Non-pigmented ciliary epithelial cell (primary cell): ENCODE measurements at regions not wholly inside any gene's neighbourhood (a gene's known extent, or its start where the extent isn't known, plus 50 kb on each side); places are given as distances from the start of the nearest gene placed in this dataset.

Experiments
- DNase-seq: peaks from one replicate; pipeline ENCODE4 v3.0.0-alpha.2; 2010; ENCODE audit warnings: low read depth

DNA sequence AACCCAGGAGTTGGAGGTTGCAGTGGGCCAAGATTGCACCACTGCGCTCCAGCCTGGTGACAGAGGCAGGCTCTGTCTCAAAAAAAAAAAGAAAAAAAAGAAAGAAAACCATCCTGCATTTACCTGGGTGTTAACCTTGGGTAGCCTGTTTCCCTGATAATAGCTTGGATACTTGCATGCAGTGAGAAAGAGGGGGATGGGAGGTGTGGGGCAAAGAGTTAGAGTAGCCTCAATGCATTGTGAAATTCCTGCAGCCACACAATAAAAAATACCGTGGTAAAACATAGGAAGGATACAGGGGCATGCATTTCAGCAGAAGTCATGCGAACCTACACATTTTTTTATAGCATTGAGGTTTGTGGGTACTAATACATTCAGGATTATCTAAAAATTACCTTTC, 76.6 kb upstream of the ZNF516 start:
- no peak for DNase-seq

DNA sequence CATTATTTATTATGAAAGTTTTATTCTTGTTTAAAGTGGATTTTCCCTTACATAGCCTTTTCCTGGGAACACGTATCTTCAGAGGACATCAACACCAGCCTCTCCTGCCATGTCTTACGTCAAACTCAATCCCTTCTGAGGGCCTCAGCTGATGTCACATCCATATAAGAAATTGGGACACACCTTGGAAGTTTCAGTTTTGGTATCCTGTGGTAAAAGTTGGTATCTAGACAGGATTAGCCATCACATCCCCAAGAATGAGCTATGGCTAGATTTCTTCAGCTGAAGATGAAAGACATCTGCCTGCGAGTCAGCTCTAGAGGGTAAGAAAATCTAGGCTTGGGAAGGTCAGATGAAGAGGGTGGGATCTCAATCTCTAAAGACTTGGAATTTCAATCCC, 75.8 kb upstream of the ZNF516 start:
- no peak for DNase-seq

DNA sequence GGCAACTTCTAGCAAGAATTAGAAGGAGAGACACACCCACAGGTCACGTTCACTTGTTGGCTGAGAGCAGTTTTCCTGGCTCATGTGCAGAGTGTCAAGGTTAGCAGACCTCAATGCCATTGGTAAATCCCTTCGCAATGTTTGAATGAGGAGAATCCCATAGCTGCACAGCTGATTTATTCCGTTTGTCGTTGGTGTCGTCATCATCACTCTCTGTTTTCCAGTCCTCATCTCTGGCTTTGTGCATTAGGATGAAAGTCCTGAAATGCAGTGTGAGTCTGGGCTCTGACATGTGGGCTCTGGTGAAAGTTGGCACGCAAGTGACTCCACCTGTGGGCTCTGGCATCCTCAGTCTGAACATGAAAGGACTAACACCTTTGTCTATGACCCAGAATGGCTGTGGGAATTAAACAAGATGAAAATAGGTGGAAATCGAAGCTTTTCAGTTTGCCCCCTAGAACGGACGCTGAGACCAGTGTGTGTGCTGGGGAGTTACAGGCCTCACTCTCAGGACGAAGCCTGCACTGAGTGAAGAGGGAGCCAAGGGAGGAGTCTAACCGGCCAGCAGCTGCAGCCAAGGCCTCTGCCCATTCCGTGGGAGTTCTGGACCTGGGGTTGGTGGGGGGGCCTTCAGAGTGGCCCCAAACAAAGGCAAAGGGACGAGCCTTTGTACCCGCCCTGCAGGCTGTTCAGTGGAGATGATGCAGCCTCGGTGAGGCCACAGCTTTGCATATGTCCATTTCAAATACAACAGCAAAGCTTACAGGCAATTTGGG, 74.8 kb upstream of the ZNF516 start:
- no peak for DNase-seq

DNA sequence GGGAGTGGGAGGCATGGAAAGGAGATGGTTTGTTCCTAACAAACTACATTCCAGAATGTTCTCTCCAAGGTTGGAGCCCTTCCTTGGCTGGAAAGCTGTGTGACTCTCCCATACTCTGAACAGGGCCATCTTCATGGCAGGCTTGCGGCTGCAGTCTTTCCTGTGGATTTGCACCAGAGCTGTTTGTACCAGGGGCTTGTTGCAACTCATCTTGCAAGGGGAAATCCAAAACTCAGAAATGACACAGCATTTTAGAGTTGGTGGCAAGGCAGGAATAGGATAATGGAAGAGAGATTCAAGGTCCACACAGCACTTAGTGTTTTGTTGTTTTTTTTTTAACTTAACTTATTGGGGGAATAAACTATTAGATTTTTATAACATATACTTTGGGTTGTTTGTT, 73.7 kb upstream of the ZNF516 start:
- DNase-seq: no peak

DNA sequence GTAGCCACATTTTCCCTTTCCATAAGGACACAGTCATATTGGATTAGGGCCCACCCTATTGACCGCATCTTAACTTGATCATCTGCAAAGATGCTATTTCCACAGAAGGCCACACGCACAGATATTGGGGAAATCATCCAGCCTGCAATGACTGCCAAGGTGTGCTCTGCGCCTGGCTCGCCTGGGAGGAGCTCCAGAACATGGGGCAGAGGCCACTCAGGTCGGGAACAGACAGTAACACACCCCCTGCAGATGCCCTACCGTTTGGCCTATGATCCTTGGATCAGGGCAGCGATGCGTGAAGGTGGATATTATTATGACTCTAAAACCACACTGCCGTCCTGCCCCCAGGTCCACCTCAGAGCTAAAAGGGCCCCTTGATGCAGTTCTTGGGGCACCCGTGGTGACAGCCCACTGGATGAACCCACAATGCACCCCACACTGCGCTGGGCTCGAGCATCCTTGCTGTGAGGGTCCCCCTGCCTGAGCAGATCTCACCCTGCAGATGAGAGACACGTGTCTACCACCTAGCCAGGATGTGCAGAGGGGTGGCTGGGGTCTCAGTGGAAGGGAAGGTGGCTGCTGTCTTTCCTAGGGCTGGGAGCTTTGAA, 72.9 kb upstream of the ZNF516 start:
- DNase-seq: no peak

DNA sequence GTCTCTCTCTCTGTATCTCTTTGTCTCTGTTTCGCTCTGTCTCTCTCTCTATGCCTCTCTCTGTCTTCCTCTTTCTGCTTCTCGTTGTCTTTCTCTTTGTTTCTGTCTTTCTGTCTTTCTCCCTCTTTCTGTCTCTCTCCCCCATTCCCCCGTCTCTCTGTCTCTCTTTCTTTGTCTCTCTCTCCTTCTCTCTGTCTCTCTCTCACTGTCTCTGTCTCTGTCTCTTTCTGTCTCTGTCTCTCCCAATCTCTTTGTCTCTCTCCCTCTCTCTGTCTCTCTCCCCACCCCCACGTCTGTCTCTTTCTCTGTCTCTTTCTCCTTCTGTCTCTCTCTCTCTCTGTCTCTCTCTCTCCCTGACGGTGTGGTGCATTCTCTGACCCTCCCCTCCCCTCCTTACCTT, 71.9 kb upstream of the ZNF516 start:
- no peak for DNase-seq

DNA sequence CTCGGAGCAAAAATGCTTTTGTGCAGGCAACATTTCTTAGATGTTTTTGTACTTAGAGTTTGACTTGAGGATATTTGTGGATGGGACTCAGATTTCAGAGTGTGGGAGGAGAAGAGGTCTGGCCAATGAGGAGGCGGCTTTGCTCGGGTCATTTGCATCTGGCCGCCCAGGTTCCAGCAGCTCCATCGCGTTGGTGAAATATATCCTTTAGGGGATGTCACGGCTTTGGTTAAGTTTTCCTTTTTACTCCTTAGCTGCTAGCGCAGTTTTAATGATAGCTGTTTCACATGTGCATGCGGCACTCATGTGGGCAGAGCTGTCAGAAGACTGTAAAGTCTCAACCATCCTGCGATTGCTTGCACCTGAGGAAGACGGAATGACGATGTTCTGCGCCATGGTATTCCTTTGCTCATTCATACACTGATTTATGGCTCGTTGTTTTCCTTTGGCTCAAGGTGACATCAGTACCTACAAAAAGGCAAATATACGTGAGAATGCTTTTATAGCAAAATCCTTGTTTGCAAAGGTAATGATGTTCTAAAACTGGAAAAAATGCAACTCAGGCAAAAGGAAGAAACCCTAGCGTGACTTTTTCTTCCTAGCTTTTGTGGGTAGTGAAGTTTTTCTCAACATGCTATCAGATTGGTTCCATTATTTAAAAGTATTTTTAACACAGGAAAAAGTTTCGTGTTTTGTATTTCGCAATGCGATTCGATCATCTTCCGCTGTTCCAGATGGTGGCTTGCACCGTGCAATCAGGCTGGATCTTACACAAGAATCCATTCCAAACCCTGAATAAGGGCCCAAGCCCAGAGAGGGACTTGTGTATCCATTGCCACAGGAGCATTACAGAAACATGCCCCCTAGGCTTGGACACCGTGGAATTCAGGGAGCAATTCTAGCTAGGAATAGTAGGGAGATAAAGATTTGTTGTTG, 70.5 kb upstream of the ZNF516 start:
- peak; percentile 77 for DNase-seq

DNA sequence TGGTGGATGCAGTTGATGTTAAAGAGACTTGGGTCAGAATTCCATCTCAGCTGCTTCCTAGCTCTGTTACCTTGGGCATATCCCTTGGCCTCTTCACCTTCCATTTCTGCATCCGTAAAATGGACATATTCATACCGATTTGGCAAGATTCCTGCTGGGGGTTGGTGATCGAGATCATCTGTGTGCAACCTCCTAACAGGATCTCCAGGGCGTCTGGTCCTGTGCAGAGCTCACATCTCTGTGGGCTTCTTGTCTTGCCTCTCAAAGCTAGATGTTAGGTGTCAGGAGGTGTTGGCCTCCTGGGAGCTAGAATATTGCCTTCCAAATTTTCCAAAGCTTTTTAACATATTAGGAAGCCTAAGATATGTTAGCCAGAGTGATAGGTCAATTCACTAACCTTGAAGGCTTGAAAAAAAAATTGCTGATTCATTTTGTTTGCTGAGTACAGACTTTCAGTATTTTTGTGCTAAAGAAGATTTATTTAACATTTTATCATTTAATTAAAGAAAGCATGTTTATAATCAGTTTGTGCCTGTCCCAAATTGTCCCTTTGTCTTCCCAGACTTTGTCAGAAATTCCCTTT, 69.7 kb upstream of the ZNF516 start:
- DNase-seq: no peak

DNA sequence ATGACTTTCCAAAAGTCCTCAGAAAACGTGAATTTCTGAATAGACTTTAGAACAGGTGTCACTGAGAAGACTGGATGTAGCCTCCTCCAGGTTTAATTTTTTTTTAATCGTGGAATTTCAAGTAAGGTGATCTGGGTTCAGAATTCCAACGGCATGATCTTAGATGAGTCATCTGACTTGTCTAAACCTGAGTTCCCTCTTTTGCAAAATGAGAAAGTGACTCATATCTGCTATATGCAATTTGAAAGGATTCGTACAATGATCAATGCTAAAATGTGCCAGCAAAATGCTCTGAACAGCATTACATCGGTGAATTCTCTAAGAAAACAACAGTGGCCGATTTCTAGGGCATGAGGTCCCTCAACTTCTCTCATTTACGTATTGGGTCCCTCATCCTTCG, 69.1 kb upstream of the ZNF516 start:
- peak; percentile 59 for DNase-seq

DNA sequence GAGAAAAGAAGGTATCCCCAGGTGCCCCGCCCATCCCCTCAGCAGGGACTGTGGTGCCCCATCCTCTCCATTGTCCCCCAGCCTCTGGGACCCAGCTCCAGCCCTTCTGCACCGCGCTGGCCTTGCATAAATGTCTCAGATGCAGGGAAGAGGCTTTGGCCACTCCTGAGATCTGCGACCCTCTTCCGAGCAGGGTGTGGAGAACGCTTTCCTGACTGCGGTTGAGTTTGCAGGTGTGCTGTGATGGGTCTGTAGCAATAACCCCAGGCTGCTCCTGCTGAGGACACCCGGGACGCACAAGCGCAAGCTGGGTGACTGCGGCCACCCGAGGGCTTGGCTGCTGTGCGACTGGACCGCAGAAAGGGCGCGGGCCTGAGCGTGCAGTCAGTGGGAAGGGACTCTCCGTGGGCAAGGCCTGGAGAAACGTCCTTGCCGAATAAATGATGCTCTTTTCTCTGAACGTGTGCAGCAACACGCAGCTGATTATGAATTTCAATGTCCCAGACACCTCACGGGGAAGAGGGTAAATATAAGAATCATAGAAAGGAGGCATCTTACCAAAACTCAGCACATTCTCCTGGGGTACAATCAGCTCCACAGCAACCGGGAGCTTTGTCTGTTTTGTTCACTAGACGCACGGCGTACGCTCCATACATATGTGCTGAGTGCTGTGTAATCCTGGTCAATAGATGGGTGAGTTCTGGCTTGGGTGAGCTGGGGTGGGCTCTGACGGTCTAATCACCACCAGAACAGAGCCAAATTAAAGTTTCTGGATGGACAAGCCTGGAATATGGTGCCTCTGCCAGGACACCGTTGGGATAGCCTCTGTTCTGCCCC, 67.5 kb upstream of the ZNF516 start:
- no peak for DNase-seq

DNA sequence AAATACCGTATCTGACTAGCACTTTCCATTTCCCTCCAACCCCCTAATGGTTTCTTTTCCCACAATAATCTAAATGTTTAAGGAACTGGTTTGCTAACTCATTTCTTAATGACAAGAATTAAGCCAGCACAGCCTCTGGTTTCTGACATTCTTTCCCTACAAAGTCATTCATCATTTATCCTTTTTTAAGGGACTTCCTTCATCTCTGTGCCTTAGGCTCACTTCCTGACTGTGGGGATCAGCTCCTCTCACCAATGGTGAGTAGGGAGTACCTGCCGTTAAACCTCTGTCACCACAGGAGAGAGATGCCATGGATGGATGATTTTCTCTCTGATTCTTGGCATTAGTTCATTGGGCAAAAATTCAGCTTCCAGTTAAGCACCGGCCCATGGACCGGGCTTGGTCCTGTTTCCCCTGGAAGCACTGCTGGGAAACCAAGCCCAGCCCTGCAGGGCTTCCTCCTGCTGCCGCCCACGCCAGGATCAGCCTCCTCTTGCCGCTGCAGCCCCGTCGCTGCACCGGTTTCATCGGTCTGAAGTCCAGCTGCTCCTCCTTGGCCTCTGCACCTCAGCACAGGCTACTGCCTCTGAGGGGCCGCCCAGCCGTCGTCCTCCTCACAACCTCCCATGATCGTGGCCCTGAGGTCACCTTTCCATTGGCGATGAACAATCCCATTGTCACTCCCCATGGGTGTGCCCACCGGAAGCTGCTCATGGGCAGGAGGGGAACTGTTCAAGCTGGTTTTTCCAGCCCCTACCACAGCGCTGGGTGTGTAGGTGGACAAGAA, 64.0 kb upstream of the ZNF516 start:
- DNase-seq: no peak

DNA sequence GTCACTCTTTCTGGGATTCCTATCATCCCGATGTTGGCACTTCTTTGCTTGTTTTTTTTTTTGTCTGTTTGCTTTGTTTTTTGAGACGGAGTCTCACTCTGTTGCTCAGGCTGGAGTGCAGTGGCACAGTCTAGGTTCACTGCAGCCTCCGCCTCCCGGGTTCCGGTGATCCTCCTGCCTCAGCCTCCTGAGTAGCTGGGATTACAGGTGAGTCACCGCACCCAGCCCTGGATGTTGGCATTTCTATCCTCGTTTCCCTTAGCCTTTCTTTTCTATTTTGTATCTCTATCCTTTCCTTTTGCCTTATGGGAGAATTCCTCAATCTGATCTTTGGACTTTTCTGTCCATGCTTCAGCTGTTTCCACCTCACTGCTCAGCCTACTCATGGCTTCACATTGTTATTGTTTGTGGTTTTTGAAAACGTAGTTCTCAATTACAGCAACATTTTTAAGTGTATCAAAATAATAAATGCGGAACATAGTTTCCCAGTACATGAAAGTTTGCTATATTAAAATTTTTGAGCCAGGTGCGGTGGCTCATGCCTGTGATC, 62.1 kb upstream of the ZNF516 start:
- peak; percentile 30 for DNase-seq

DNA sequence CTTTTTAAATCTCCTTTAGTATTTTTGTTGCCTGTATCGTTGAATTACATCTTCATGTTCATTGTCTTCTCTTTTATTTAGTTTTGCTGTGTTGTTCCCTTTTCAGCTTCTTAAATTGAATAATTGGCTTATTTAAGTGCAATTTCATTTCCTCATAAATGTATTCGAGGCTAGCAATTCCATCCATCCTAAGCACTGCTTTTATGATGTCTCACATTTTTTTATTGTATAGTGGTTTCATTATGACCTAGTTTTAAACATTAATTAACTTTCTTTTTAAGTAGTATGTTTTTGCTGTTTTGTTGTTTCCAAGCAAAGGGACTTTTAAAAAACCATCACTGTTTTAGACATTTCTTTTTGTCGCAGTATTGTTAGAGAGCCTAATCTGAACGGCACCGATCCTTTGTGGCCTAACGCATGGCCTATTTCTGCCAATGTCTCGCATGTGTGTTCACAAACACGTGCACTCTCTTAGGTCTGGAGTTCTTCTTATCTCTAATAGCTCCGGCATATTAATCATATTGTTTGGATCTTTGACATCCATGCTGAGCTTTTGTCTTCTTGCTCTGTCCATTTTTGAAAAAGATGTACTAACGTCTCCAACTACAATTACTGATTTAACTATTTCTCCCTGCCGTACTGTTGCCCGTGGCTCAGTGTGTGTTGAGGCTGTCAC, 59.6 kb upstream of the ZNF516 start:
- DNase-seq: no peak

DNA sequence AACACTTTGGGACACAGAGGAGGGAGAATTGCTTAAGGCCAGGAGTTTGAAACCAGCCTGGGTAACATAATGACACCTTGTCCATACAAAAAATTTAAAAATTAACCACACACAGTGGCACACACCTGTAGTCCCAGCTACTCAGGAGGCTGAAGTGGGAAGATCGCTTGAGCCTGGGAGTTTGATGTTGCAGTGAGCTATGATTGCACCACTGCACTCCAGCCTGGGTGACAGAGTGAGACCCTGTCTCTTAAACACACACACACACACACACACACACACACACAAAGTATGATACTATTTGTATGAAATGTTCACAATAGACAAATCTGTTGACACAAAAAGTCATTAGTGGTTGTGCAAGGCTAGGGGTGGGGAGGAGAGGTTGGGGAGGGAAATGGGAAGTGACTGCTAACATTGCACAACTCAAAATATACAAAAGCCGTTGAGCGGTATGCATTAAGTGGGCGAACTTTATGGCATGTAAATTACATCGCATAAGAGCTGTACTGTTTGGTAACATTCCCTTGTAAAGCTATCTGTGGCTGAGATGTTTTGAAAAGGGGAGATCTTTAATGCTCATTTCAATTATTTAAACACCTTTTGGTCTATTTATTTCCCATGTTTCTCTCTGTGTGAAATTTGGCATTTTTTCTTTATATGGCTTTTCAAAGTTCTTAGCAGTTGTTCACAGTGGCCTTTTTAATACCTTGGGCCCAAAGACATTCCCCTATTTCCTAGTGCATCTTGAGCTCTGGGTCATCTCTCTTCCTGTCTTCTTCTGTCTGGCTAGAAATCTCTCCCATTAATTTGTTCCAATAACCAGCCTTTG, 58.9 kb upstream of the ZNF516 start:
- no peak for DNase-seq

DNA sequence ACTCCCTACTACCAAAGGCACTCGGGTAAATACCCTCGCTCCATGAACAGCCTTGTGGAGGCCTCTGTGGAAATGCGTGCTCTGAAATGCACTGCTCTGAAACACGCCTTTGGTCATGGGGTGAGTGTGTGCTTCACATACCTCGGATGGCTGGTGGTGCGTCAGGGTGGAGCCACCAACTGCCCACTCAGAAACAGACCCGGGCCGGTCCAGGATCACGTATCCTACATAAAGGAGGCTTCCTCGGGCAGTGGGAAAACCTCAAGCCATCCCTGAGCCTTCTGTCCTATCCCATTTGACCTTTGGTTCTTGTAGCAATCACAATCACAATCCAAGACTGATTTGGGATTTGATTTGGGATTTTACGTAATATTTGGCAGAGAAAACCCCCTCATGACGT, 53.5 kb upstream of the ZNF516 start:
- DNase-seq: no peak

DNA sequence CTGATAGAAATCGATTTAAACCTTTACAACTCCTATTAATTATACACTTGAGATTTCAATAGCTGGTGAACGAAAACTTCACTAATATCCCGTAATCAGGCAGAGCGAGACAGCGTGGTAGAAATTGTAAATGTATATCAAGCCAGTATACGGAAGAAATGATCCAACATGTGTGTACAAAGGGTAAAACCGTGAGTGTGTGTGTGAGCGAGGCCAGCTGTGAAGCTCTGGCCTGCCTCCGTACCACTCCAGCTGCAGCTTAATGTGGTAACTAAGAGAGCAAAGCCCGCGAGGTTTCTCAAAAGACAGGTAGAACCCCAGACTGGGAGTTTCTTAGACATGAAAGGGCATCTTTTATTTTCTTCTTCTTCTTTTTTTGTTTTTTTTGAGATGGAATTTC, 52.3 kb upstream of the ZNF516 start:
- no peak for DNase-seq

DNA sequence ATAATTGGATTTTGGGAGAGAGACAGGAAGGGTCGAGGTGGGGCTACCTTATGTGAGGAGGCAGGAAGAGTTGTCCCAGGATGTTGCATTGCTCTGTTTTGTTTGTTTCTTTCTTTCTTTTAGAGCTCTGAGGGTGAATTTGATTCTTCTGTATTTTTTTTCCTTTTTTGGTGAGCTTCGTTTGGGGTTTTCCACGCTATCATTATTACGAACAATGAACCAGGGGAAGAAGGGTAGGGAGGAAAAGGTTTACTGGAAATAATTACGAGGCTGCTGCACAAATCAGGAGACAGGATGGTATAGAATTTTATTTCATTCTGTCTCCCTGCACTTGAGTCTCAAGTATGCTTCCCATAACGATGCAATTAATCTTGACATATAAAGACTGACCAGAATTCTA, 51.4 kb upstream of the ZNF516 start:
- no peak for DNase-seq

DNA sequence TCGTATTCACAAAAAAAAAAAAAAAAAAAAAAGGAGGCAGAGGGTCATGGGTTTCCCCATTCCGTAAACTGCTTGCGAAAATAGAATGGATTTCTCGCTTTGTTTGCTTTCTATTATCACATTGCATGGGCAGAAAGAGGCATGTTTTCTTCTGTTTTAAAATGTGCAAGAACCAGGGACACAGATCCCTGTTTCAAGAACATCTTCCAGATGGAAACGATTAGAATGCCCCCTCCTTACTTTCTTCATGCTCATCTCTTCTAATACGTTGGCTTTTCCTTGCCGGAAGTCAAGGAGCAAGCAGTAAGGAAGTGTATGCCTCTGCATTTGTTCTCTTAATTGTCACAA, 51.0 kb upstream of the ZNF516 start:
- no peak for DNase-seq

DNA sequence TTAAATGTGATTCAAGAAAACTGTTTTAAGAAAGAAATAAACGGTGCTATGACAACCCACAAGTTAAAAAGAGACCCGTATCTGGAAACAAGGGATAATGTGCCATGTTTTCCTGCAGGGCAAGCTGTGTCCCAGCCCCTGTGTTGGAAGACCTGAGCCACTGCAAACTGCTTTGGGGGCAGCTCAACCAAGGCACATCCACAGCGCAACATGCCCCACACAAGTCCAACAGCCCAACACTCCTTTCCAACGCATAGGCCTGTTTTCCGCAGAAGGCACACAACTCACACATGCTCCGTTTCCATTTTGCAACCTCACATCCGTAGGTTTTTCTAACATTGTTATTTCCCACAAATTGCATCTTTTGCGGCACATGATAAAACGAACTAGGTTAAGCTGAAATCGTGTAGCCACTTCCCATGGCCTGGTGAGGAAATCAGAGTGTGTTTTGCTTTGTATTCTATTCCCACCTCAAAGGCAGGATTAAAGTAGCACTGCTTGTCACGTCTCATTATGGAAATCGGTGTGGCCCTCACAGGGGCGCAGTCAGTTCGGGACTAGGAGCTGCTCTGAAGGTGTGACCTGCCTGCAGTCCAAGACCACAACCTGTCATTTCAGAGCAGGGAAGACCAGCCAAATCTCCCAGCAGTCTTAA, 50.5 kb upstream of the ZNF516 start:
- no peak for DNase-seq
